HUES6 (cell line): ENCODE measurements at regions not wholly inside any gene's neighbourhood (a gene's known extent, or its start where the extent isn't known, plus 50 kb on each side); places are given as distances from the start of the nearest gene placed in this dataset.

ENCODE experiments used
- H3K27ac ChIP-seq: 2 replicates; pipeline ENCODE4 v1.7.0; 2013; ENCODE audit warnings: low read depth, mild to moderate bottlenecking, low read length, inconsistent platforms
- H3K27me3 ChIP-seq: 2 replicates; pipeline ENCODE4 v1.6.1; 2013; ENCODE audit warnings: low read length; ENCODE audit not compliant: control insufficient read depth, insufficient read depth
- H3K36me3 ChIP-seq: 2 replicates; pipeline ENCODE4 v1.6.1; 2013; ENCODE audit warnings: low read length; ENCODE audit not compliant: control insufficient read depth, insufficient read depth
- H3K4me1 ChIP-seq: 2 replicates; pipeline ENCODE4 v1.6.1; 2013; ENCODE audit warnings: low read length; ENCODE audit not compliant: control insufficient read depth, insufficient read depth
- H3K4me3 ChIP-seq: 2 replicates; pipeline ENCODE4 v1.5.1; 2013; ENCODE audit warnings: low read depth, low read length
- H3K9ac ChIP-seq: one replicate; pipeline ENCODE4 v1.6.1; 2013; ENCODE audit warnings: mild to moderate bottlenecking, low read length
- H3K9me3 ChIP-seq: 2 replicates; pipeline ENCODE4 v1.6.1; 2013; ENCODE audit warnings: low read depth, low read length; ENCODE audit not compliant: control insufficient read depth, insufficient read depth

DNA sequence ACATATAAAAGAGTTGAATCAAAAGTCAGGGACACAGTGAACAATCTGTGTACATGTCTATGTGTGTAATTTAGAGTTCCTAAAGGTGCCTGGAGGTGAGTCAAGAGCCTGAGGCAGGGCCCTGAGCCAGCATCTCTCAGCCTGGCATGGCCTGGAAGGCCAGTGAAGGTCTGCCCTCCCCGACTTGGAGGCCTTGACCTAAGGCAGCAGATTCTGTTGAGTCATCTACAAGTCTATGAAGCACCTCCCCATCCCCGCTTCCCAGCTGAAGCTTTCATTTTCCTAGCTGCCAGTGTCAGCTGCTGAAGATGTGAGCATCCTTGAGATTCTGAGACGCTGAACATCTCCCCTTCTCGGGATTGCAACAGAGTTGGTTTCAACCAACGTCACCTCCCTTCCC lies 583.9 kb downstream of the BCOR start:
- H3K9me3 ChIP-seq, result peaks cover 25% of the 10 kb centered on the region
- no peaks in the 10 kb centered on the region for H3K27me3 ChIP-seq
- H3K9ac ChIP-seq, result no peak overlapping the region
- no peaks in the 10 kb centered on the region; the same call in 1 of the 2 replicates for H3K4me1 ChIP-seq
- no peak overlapping the region for H3K4me3 ChIP-seq
- no peaks in the 10 kb centered on the region for H3K36me3 ChIP-seq
- H3K27ac ChIP-seq, result no peak overlapping the region

DNA sequence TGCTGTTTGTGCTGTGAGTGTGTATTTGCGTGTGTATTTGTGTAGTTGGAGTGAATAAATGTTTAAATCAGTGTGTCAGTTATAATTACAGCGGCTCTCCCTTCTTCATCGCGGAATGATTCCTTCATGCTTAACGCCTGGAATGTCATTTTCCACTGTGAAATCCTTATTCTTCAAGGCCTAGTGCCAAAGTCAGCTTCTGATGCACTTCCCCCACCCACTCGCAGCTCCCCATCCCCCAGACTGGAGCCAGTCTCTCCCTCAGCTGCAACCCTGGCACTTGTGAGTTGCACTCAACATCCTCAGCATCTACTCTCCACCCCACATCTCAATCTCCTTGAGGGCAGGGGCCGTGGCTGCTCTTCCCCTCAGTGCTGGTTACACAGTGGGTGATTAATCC lies 583.0 kb downstream of the BCOR start:
- Histone ChIP-seq H3K4me1 (peaks cover 4% of the 10 kb centered on the region; the same call in 1 of the 2 replicates), H3K9ac (no peak overlapping the region), H3K4me3 (no peak overlapping the region), H3K36me3 (no peaks in the 10 kb centered on the region), H3K9me3 (peaks cover 16% of the 10 kb centered on the region), H3K27ac (no peak overlapping the region), H3K27me3 (no peaks in the 10 kb centered on the region)

DNA sequence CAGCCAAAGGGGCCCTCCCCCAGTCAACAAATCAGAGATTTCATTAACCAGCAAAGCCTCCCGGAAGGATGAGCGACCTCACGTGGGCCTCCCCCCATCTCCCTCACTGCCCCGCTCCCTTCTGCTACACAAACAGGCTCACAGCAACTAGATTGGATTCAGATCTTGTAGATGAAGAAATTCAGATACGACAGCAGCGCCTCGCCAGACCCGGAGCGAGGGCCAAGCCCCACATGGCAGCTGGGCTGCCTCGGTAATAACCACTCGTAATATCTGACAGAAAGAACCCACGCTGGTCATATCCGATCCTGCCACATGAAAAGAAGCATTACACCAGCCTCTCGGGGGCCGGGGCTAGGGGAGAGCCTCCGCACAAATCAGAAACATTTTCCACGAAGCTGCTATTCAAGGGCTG lies 581.3 kb downstream of the BCOR start:
- Histone ChIP-seq H3K27me3 (no peaks in the 10 kb centered on the region), H3K9ac (no peak overlapping the region), H3K27ac (no peak overlapping the region), H3K4me1 (peaks cover 6% of the 10 kb centered on the region; the same call in 1 of the 2 replicates), H3K9me3 (peaks cover 4% of the 10 kb centered on the region; the same call in 1 of the 2 replicates), H3K4me3 (no peak overlapping the region), H3K36me3 (no peaks in the 10 kb centered on the region)

DNA sequence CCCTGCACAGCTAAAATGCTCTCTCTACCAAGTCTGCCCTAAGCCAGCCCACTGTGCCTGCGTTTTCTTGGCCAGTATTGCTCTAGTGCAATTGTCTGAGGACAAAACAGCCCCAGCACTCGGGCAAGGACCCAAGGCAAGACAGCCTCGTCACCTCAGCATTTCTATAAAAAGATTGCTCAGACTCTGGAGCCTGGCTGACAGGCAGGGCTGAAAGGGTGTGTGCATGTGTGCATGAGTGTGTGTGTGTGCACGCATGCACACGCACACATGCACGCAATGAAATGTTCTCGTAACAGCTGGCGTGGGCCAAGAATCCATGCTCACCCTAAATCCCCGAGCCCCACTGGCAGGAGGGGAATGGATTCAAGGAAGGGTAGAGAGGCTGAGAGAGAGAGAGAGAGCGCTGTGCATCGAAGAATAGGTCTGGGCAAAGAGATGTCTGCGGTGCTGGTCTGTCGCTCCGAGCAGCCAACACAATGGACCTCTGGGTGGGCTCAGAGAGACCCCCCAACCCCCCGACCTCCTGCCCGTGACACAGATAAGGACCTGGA lies 579.2 kb downstream of the BCOR start:
- no peaks in the 10 kb centered on the region for H3K36me3 ChIP-seq
- H3K4me3 ChIP-seq, result no peak overlapping the region
- H3K4me1 ChIP-seq, result peaks cover 6% of the 10 kb centered on the region; the same call in 1 of the 2 replicates
- H3K9me3 ChIP-seq, result peaks cover 5% of the 10 kb centered on the region; the same call in 1 of the 2 replicates
- no peaks in the 10 kb centered on the region for H3K27me3 ChIP-seq
- no peak overlapping the region for H3K9ac ChIP-seq
- no peak overlapping the region for H3K27ac ChIP-seq

DNA sequence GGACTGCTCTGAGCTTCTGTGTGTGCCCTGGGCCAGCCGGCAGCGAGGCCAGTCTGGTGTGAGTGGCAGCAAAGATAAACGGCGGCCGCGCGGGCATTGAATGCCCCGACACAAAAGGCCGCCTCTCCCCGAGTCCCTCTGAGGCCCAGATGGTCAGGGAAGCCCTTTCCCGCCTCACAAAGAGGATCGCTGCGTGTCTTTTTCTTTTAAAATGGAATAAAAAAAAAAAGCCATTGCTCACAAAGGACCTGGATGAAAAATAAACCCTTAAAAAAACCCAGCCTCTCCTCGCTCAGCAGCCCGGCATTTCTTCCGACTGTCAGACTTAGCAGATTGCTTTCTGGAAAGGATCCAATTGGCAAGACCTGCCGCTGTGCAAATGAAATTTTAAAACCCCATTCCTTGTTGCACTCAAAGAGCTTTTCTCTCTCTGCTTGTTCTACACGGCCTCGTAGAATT lies 578.7 kb downstream of the BCOR start:
- Histone ChIP-seq H3K36me3 (no peaks in the 10 kb centered on the region), H3K9me3 (peaks cover 10% of the 10 kb centered on the region), H3K4me1 (peaks cover 6% of the 10 kb centered on the region; the same call in 1 of the 2 replicates), H3K27ac (no peak overlapping the region), H3K4me3 (no peak overlapping the region), H3K27me3 (no peaks in the 10 kb centered on the region), H3K9ac (no peak overlapping the region)

DNA sequence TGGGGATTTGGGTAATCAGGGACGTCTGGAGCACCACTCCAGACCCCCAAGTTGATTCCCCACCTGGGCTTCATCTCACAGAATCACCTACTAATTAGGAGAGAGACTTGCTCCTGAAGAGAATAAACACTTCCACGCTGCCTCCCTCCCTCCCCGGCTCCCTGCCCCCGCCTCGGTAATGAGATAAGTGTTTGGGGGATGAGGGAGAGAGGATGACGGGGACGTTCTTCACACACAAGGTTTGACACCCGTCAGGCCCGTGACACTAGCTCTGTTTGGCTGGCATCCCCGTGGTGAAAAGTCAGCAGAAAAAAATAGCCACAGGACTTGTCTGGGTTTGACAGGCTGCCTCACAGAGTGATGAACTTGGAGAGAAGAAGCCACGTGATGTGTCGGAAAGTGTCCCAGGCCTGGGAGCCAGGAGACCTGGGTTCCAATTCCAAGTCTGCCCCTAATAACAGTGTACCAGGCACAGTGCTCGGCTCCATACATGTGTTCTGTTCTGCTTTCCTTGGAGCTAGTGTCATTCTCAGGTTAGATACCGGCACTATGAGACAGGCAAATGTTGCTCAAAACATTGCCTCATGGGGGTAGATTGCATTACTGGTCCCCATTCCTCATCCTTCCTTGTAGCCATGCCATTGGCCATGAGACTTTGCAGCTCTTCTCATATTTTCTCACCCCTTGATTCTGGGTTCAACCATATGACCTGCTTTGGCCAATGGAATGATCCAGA lies 578.0 kb downstream of the BCOR start:
- H3K36me3 ChIP-seq, result no peaks in the 10 kb centered on the region
- H3K4me3 ChIP-seq, result no peak overlapping the region
- H3K27me3 ChIP-seq, result no peaks in the 10 kb centered on the region
- H3K9me3 ChIP-seq, result peaks cover 10% of the 10 kb centered on the region
- peaks cover 6% of the 10 kb centered on the region; the same call in 1 of the 2 replicates for H3K4me1 ChIP-seq
- H3K9ac ChIP-seq, result no peak overlapping the region
- no peak overlapping the region for H3K27ac ChIP-seq

DNA sequence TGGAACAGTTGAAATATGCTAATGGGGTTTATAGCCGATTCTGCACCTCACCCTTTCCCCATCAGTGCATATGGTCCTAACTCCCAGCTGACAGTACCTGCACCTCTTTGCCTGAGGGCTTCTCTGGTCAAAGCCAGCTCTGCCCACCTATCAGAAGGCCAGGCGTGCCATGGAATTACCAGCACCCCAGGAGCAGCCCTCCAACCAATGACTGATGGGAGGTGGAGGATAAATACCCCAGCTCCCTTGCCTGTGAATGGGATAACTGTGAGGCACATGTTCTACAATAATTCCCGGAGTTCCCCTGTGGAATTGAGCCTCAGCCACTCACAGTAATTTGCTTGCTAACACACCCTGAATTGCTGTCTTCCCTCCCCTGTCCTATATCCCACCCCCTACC lies 572.0 kb downstream of the BCOR start:
- Histone ChIP-seq H3K4me1 (no peaks in the 10 kb centered on the region; the same call in 1 of the 2 replicates), H3K27me3 (no peaks in the 10 kb centered on the region), H3K4me3 (no peak overlapping the region), H3K27ac (no peak overlapping the region), H3K36me3 (no peaks in the 10 kb centered on the region), H3K9ac (no peak overlapping the region), H3K9me3 (peaks cover 16% of the 10 kb centered on the region)

DNA sequence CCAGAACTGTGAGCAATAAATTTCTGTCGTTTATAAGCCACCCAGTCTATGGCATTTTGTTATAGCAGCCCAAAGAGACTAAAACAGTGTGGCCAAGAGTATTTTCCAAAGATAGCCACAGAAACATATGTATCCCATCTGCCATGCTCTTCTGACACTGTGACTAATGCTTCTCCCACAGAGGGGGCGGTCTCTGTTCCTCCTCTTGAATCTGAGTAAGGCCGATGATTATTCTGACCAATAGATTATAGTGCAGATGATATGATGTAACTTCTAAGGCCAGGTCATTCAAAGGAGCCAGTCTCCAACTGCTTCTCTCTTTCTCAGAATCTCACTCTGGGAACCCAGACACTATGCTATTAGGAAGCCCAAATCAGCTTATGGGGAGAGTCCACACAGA lies 570.7 kb downstream of the BCOR start:
- peaks cover 20% of the 10 kb centered on the region for H3K9me3 ChIP-seq
- no peaks in the 10 kb centered on the region for H3K27me3 ChIP-seq
- H3K36me3 ChIP-seq, result no peaks in the 10 kb centered on the region
- no peaks in the 10 kb centered on the region; the same call in 1 of the 2 replicates for H3K4me1 ChIP-seq
- H3K27ac ChIP-seq, result no peak overlapping the region
- H3K9ac ChIP-seq, result no peak overlapping the region
- no peak overlapping the region for H3K4me3 ChIP-seq

DNA sequence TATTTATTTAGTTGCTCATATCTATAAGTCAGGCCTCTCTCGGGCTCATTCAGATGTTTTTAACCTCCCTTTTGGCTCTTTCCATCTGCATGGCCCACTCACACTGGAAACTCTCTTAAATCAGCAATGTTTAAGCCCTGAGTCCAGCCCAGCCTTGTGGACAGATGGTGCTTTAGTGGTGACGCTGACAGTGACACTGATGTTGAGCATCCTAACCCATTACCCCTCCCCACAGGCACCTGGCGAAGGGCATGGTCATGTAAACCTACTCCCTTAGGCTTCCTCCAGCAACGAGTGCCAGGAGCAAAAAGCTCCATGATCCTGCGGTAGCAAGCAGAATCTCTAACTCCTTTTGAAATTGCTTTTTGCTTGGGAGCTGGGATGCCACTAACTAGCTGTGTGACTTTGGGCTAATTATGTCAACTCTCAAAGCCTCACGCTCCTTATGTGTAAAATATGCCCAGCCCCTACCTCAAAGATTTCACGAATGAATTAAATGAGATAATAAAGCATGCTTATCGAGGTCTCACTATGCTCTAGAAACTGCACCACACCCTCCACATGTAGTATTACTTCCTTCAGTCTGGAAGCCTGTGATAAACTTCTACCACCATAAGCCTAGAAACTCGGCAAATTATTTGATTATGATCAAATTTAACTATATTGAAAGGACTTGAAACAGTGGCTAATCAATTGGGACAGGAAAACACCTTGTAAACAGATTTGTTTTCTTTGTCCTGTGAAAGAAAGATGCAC lies 569.4 kb downstream of the BCOR start:
- Histone ChIP-seq H3K27ac (no peak overlapping the region), H3K4me3 (no peak overlapping the region), H3K9me3 (peaks cover 18% of the 10 kb centered on the region), H3K4me1 (peaks cover 7% of the 10 kb centered on the region; the same call in 1 of the 2 replicates), H3K36me3 (no peaks in the 10 kb centered on the region), H3K27me3 (no peaks in the 10 kb centered on the region), H3K9ac (no peak overlapping the region)

DNA sequence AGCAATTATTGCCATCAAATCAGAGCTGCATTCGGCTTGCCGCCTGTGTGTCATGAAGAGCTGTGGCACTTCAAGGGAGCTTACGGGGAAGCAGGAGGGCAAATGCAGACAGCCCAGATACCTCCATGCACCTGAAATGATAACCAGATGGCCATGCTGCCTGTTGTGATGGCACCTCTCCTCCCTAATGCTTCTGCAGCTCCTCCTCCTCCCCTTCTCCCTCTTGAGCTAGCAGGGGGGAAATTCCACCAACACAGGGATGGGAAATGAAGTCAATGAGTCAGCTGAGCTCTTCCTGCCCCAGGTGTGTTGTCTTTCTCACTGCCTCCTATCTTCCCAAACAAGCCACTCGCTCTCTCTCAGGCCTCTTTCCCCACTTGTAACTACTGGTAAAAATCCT lies 565.0 kb downstream of the BCOR start:
- Histone ChIP-seq H3K4me1 (peaks cover 7% of the 10 kb centered on the region; the same call in 1 of the 2 replicates), H3K36me3 (no peaks in the 10 kb centered on the region), H3K9ac (no peak overlapping the region), H3K27ac (no peak overlapping the region), H3K4me3 (no peak overlapping the region), H3K9me3 (peaks cover 6% of the 10 kb centered on the region; the same call in 1 of the 2 replicates), H3K27me3 (no peaks in the 10 kb centered on the region)

DNA sequence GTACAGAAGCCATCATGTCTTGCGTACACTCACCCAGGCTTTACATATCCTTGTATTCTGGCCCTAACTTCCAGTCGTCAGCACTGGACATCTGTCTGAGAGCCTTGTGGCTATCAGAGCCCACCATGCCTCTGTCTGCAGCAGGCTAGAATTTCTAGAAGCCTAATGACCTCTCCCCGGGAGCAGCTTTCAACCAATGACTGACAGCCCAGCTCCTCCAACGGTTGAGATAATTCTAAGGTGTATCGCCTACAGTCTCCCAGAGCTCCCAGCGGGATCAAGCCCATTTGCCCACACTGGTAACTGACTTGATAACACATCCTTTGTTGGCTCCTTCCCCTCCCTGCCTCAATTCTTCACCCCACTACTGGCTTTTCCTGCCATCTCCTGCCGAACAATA lies 562.8 kb downstream of the BCOR start:
- Histone ChIP-seq H3K9me3 (peaks cover 6% of the 10 kb centered on the region; the same call in 1 of the 2 replicates), H3K4me3 (no peak overlapping the region), H3K36me3 (no peaks in the 10 kb centered on the region), H3K27me3 (no peaks in the 10 kb centered on the region), H3K4me1 (peaks cover 7% of the 10 kb centered on the region; the same call in 1 of the 2 replicates), H3K27ac (no peak overlapping the region), H3K9ac (no peak overlapping the region)
